ENCODE measurements at regions not wholly inside any gene's neighbourhood (a gene's known extent, or its start where the extent isn't known, plus 50 kb on each side); places are given as distances from the start of the nearest gene placed in this dataset.

- TF ChIP-seq, protein P1, sequence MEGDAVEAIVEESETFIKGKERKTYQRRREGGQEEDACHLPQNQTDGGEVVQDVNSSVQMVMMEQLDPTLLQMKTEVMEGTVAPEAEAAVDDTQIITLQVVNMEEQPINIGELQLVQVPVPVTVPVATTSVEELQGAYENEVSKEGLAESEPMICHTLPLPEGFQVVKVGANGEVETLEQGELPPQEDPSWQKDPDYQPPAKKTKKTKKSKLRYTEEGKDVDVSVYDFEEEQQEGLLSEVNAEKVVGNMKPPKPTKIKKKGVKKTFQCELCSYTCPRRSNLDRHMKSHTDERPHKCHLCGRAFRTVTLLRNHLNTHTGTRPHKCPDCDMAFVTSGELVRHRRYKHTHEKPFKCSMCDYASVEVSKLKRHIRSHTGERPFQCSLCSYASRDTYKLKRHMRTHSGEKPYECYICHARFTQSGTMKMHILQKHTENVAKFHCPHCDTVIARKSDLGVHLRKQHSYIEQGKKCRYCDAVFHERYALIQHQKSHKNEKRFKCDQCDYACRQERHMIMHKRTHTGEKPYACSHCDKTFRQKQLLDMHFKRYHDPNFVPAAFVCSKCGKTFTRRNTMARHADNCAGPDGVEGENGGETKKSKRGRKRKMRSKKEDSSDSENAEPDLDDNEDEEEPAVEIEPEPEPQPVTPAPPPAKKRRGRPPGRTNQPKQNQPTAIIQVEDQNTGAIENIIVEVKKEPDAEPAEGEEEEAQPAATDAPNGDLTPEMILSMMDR (IDR thresholded peaks at IDR 0.05), result no peak
- no peak for TF ChIP-seq POLR2A (IDR thresholded peaks at IDR 0.05)
Measured at GRCh38 chr5:28369418-28369817, 1331.0 kb upstream of the CDH9 start.

Measured in body of pancreas (tissue), 4 donors.